Mesodermal cell (in vitro differentiated cells): ENCODE measurements at regions not wholly inside any gene's neighbourhood (a gene's known extent, or its start where the extent isn't known, plus 50 kb on each side); places are given as distances from the start of the nearest gene placed in this dataset.

Experiments used
- H3K27ac ChIP-seq: 2 replicates; pipeline ENCODE4 v1.7.0; 2013; ENCODE audit warnings: mild to moderate bottlenecking, low read depth, low read length, moderate library complexity; ENCODE audit not compliant: severe bottlenecking
- H3K36me3 ChIP-seq: 2 replicates; pipeline ENCODE4 v1.7.1; 2013; ENCODE audit warnings: mild to moderate bottlenecking, low read length, moderate library complexity; ENCODE audit not compliant: control insufficient read depth, insufficient read depth
- H3K4me1 ChIP-seq: one replicate; pipeline ENCODE4 v1.7.1; 2013; ENCODE audit warnings: mild to moderate bottlenecking, low read length; ENCODE audit not compliant: insufficient read depth, control insufficient read depth, poor library complexity, severe bottlenecking
- H3K4me3 ChIP-seq: 2 replicates; pipeline ENCODE4 v1.7.0; 2013; ENCODE audit warnings: low read length, control low read depth, mild to moderate bottlenecking; ENCODE audit not compliant: insufficient read depth, poor library complexity, severe bottlenecking; ENCODE audit errors: extremely low read depth
- H3K9me3 ChIP-seq: 2 replicates; pipeline ENCODE4 v1.7.1; 2013; ENCODE audit warnings: mild to moderate bottlenecking, low read length, moderate library complexity; ENCODE audit not compliant: control insufficient read depth
- WGBS, 2 experiments: methylation state at CpG; one replicate each; pipeline ENCODE4 v1.1.5; 2013; ENCODE audit warnings: missing lambda C conversion rate in 2 of 2; ENCODE audit not compliant: insufficient coverage in 2 of 2; 5-methylcytosine and 5-hydroxymethylcytosine counted together

GRCh38 chr6:130518588-130518987 is 152.8 kb downstream of the TMEM200A start:
- Histone ChIP-seq H3K36me3 (no peaks in the 10 kb centered on the region), H3K9me3 (no peaks in the 10 kb centered on the region), H3K27ac (no peak overlapping the region), H3K4me3 (no peak overlapping the region), H3K4me1 (no peaks in the 10 kb centered on the region)

GRCh38 chr6:130520221-130520620 is 154.4 kb downstream of the TMEM200A start:
- H3K27ac ChIP-seq = no peak overlapping the region
- H3K9me3 ChIP-seq = no peaks in the 10 kb centered on the region
- 80 to 84% methylated on average over 2 to 3 of the region's 3 CpGs for WGBS, 2 experiments
- no peak overlapping the region for H3K4me3 ChIP-seq
- H3K4me1 ChIP-seq = no peaks in the 10 kb centered on the region
- no peaks in the 10 kb centered on the region for H3K36me3 ChIP-seq

- Histone ChIP-seq H3K27ac (no peak overlapping the region), H3K4me3 (no peak overlapping the region), H3K4me1 (no peaks in the 10 kb centered on the region), H3K36me3 (no peaks in the 10 kb centered on the region), H3K9me3 (no peaks in the 10 kb centered on the region)
- WGBS, 2 experiments = 85 to 94% methylated on average over 2 of the region's 3 CpGs
Measured at GRCh38 chr6:130520801-130521200, 155.0 kb downstream of the TMEM200A start.

- Histone ChIP-seq H3K27ac (no peak overlapping the region), H3K36me3 (no peaks in the 10 kb centered on the region), H3K4me3 (no peak overlapping the region), H3K9me3 (no peaks in the 10 kb centered on the region), H3K4me1 (no peaks in the 10 kb centered on the region)
- WGBS, 2 experiments = 100% methylated on average over 3 to 5 of the region's 5 CpGs
Measured at GRCh38 chr6:130524552-130524951, 158.7 kb downstream of the TMEM200A start.

- Histone ChIP-seq H3K27ac (no peak overlapping the region), H3K9me3 (no peaks in the 10 kb centered on the region), H3K36me3 (no peaks in the 10 kb centered on the region), H3K4me3 (no peak overlapping the region), H3K4me1 (no peaks in the 10 kb centered on the region)
- WGBS, 2 experiments = no CpG with 5 or more reads among the region's 1 CpG
Measured at GRCh38 chr6:130525408-130525807, 159.6 kb downstream of the TMEM200A start.

- H3K9me3 ChIP-seq = no peaks in the 10 kb centered on the region
- no peak overlapping the region for H3K27ac ChIP-seq
- no peak overlapping the region for H3K4me3 ChIP-seq
- WGBS, 2 experiments = 93 to 100% methylated on average over 1 to 2 of the region's 3 CpGs
- H3K36me3 ChIP-seq = no peaks in the 10 kb centered on the region
- H3K4me1 ChIP-seq = no peaks in the 10 kb centered on the region
Measured at GRCh38 chr6:130526466-130526865, 160.6 kb downstream of the TMEM200A start.

- Histone ChIP-seq H3K27ac (no peak overlapping the region), H3K9me3 (no peaks in the 10 kb centered on the region)
Measured at GRCh38 chr6:130527173-130527572, 161.4 kb downstream of the TMEM200A start.

GRCh38 chr6:130529569-130530149 is 163.8 kb downstream of the TMEM200A start:
- Histone ChIP-seq H3K36me3 (no peaks in the 10 kb centered on the region), H3K4me3 (no peak overlapping the region), H3K4me1 (no peaks in the 10 kb centered on the region), H3K27ac (no peak overlapping the region), H3K9me3 (no peaks in the 10 kb centered on the region)
- WGBS, 2 experiments = 83 to 84% methylated on average over 2 to 6 of the region's 8 CpGs

More at GRCh38 chr6:130527173-130527572, 161.4 kb downstream of the TMEM200A start:
- Histone ChIP-seq H3K4me3 (no peak overlapping the region), H3K4me1 (no peaks in the 10 kb centered on the region), H3K36me3 (no peaks in the 10 kb centered on the region)
- WGBS, 2 experiments = 88% methylated on average over 1 of the region's 1 CpG; no CpG with 5 or more reads in 1 of the 2 experiments

GRCh38 chr6:130534627-130535026 is 168.8 kb downstream of the TMEM200A start:
- no peak overlapping the region for H3K27ac ChIP-seq
- no peaks in the 10 kb centered on the region for H3K4me1 ChIP-seq
- H3K4me3 ChIP-seq = no peak overlapping the region
- H3K36me3 ChIP-seq = no peaks in the 10 kb centered on the region
- peaks cover 12% of the 10 kb centered on the region for H3K9me3 ChIP-seq
- WGBS, 2 experiments = 94 to 100% methylated on average over 2 of the region's 3 CpGs

GRCh38 chr6:130535242-130535641 is 169.4 kb downstream of the TMEM200A start:
- H3K27ac ChIP-seq = no peak overlapping the region
- no peaks in the 10 kb centered on the region for H3K36me3 ChIP-seq
- peaks cover 12% of the 10 kb centered on the region for H3K9me3 ChIP-seq
- no peaks in the 10 kb centered on the region for H3K4me1 ChIP-seq
- WGBS, 2 experiments = 100% methylated on average over 1 of the region's 2 CpGs
- no peak overlapping the region for H3K4me3 ChIP-seq

- Histone ChIP-seq H3K9me3 (peaks cover 12% of the 10 kb centered on the region), H3K4me1 (no peaks in the 10 kb centered on the region), H3K4me3 (no peak overlapping the region), H3K36me3 (no peaks in the 10 kb centered on the region), H3K27ac (no peak overlapping the region)
- 67 to 100% methylated on average over 1 of the region's 1 CpG for WGBS, 2 experiments
Measured at GRCh38 chr6:130537447-130537846, 171.6 kb downstream of the TMEM200A start.
